NCI-H524 treated with DMSO at 0.1 percent for 48 hours (cell line): ENCODE measurements at regions not wholly inside any gene's neighbourhood (a gene's known extent, or its start where the extent isn't known, plus 50 kb on each side); places are given as distances from the start of the nearest gene placed in this dataset.

ENCODE experiments used
- DNase-seq: peaks from one replicate; lab custom pipeline; 2025; lab: John Stamatoyannopoulos, UW

- DNase-seq: no peak
Observed at GRCh38 chr6:87908978-87909811, 138.4 kb upstream of the SPACA1 start.

- no peak for DNase-seq
Observed at GRCh38 chr6:87907521-87907920, 140.1 kb upstream of the SPACA1 start.

GRCh38 chr6:87905101-87905641, 142.5 kb upstream of the SPACA1 start:
- DNase-seq: no peak

- no peak for DNase-seq
Observed at GRCh38 chr6:87904011-87904410, 143.6 kb upstream of the SPACA1 start.

- DNase-seq: no peak
Observed at GRCh38 chr6:87903323-87903722, 144.3 kb upstream of the SPACA1 start.

GRCh38 chr6:87902383-87902782, 145.3 kb upstream of the SPACA1 start:
- DNase-seq: no peak

GRCh38 chr6:87901613-87902012, 146.0 kb upstream of the SPACA1 start:
- no peak for DNase-seq

GRCh38 chr6:87900160-87900698, 147.4 kb upstream of the SPACA1 start:
- DNase-seq: no peak

GRCh38 chr6:87899499-87900147, 148.0 kb upstream of the SPACA1 start:
- no peak for DNase-seq

- DNase-seq: no peak
Observed at GRCh38 chr6:87897663-87898062, 150.0 kb upstream of the SPACA1 start.

- DNase-seq: no peak
Observed at GRCh38 chr6:87897013-87897412, 150.6 kb upstream of the SPACA1 start.

GRCh38 chr6:87887266-87887665, 160.4 kb upstream of the SPACA1 start:
- no peak for DNase-seq

GRCh38 chr6:87884203-87884602, 163.4 kb upstream of the SPACA1 start:
- no peak for DNase-seq

GRCh38 chr6:87881342-87881895, 166.2 kb upstream of the SPACA1 start:
- DNase-seq: no peak

- DNase-seq: peak; percentile 93
Observed at GRCh38 chr6:87879132-87879861, 168.3 kb upstream of the SPACA1 start.

GRCh38 chr6:87875781-87876180, 171.9 kb upstream of the SPACA1 start:
- DNase-seq: no peak

- DNase-seq: no peak
Observed at GRCh38 chr6:87873556-87873955, 171.5 kb upstream of the AKIRIN2 start.

- no peak for DNase-seq
Observed at GRCh38 chr6:87870556-87870955, 168.5 kb upstream of the AKIRIN2 start.

GRCh38 chr6:87869064-87869905, 167.3 kb upstream of the AKIRIN2 start:
- DNase-seq: no peak

- DNase-seq: no peak
Observed at GRCh38 chr6:87860902-87861301, 158.9 kb upstream of the AKIRIN2 start.

- DNase-seq: no peak
Observed at GRCh38 chr6:87858440-87858839, 156.4 kb upstream of the AKIRIN2 start.
